Loucy (cell line): ENCODE measurements at regions not wholly inside any gene's neighbourhood (a gene's known extent, or its start where the extent isn't known, plus 50 kb on each side); places are given as distances from the start of the nearest gene placed in this dataset.

Experiments
- H2AFZ ChIP-seq: fragments of 200-600 bp; sonication (generic); 2 replicates; pipeline ENCODE4 v1.6.0; 2016; ENCODE audit warnings: antibody characterized with exemption, mild to moderate bottlenecking, low read length, moderate library complexity
- H3F3A ChIP-seq: fragments of 200-600 bp; 2 replicates; pipeline ENCODE4 v1.6.0; 2016; ENCODE audit warnings: antibody characterized with exemption, low read depth, mild to moderate bottlenecking
- H3K27me3 ChIP-seq: fragments of 200-600 bp; sonication (generic); 2 replicates; pipeline ENCODE4 v1.6.1; 2014; ENCODE audit warnings: low read length, mild to moderate bottlenecking; ENCODE audit not compliant: insufficient read depth, poor library complexity, severe bottlenecking
- H3K36me3 ChIP-seq: fragments of 200-600 bp; sonication (generic); 2 replicates; pipeline ENCODE4 v1.6.1; 2016; ENCODE audit warnings: low read length; ENCODE audit not compliant: insufficient read depth
- H3K4me1 ChIP-seq: fragments of 200-600 bp; sonication (generic); 2 replicates; pipeline ENCODE4 v1.5.1; 2014; ENCODE audit warnings: low read length, mild to moderate bottlenecking; ENCODE audit not compliant: insufficient read depth, poor library complexity, severe bottlenecking
- H3K4me2 ChIP-seq: fragments of 200-600 bp; sonication (generic); 2 replicates; pipeline ENCODE4 v1.6.0; 2014; ENCODE audit warnings: antibody characterized with exemption, low read length, low read depth, mild to moderate bottlenecking; ENCODE audit not compliant: poor library complexity, severe bottlenecking
- H3K4me3 ChIP-seq: fragments of 200-600 bp; sonication (generic); 2 replicates; pipeline ENCODE4 v1.5.1; 2014; ENCODE audit warnings: low read length, mild to moderate bottlenecking, mixed read lengths; ENCODE audit not compliant: poor library complexity, severe bottlenecking
- H3K79me2 ChIP-seq: fragments of 200-600 bp; sonication (generic); 2 replicates; pipeline ENCODE4 v1.6.1; 2014; ENCODE audit warnings: low read length; ENCODE audit not compliant: insufficient read depth
- H3K9ac ChIP-seq: fragments of 200-600 bp; sonication (generic); 2 replicates; pipeline ENCODE4 v1.6.0; 2014; ENCODE audit warnings: mild to moderate bottlenecking, low read depth, low read length, moderate library complexity; ENCODE audit not compliant: poor library complexity, severe bottlenecking
- H3K9me2 ChIP-seq: fragments of 200-600 bp; sonication (generic); replicated peaks from 2 replicates; pipeline ENCODE4 v1.6.1; 2016; ENCODE audit warnings: low read depth, low read length, mixed read lengths
- H3K9me3 ChIP-seq: fragments of 200-600 bp; sonication (generic); 2 replicates; pipeline ENCODE4 v1.6.1; 2014; ENCODE audit warnings: mild to moderate bottlenecking, antibody characterized with exemption, low read length, low read depth; ENCODE audit not compliant: insufficient read depth
- H4K20me1 ChIP-seq: fragments of 200-600 bp; sonication (generic); 2 replicates; pipeline ENCODE4 v1.6.0; 2014; ENCODE audit warnings: antibody characterized with exemption, low read length, mild to moderate bottlenecking; ENCODE audit not compliant: insufficient read depth, poor library complexity, severe bottlenecking
- CTCF ChIP-seq: fragments of 200-600 bp; sonication (generic); conservative IDR thresholded peaks from 2 replicates; pipeline ENCODE4 v1.5.1; 2014; ENCODE audit warnings: mild to moderate bottlenecking, antibody characterized with exemption, low read length
- EZH2phosphoT487 ChIP-seq: fragments of 200-600 bp; IDR thresholded peaks from 2 replicates; pipeline ENCODE4 v1.6.1; 2018; ENCODE audit warnings: antibody characterized with exemption, mild to moderate bottlenecking, moderate library complexity, borderline replicate concordance

GRCh38 chr4:114264877-114265291 lies 285.4 kb upstream of the ARSJ start:
- H3F3A ChIP-seq = no peaks in the 10 kb centered on the region
- H3K27me3 ChIP-seq = no peaks in the 10 kb centered on the region
- H3K36me3 ChIP-seq = no peaks in the 10 kb centered on the region
- H4K20me1 ChIP-seq = no peaks in the 10 kb centered on the region
- H3K4me3 ChIP-seq = no peak overlapping the region
- H2AFZ ChIP-seq = no peak overlapping the region
- no peaks in the 10 kb centered on the region for H3K9me3 ChIP-seq
- H3K79me2 ChIP-seq = no peaks in the 10 kb centered on the region
- no peak overlapping the region for H3K4me2 ChIP-seq
- no peaks in the 10 kb centered on the region for H3K4me1 ChIP-seq
- H3K9ac ChIP-seq = no peak overlapping the region
- no peaks in the 10 kb centered on the region for H3K9me2 ChIP-seq
- TF ChIP-seq EZH2phosphoT487 (no peak), CTCF (no peak)

- Histone ChIP-seq H3K4me2 (no peak overlapping the region), H3K4me3 (no peak overlapping the region), H3K9me2 (no peaks in the 10 kb centered on the region), H3K9me3 (no peaks in the 10 kb centered on the region), H3F3A (no peaks in the 10 kb centered on the region), H3K79me2 (no peaks in the 10 kb centered on the region), H3K36me3 (no peaks in the 10 kb centered on the region), H2AFZ (no peak overlapping the region), H3K9ac (no peak overlapping the region), H3K27me3 (no peaks in the 10 kb centered on the region), H4K20me1 (no peaks in the 10 kb centered on the region), H3K4me1 (no peaks in the 10 kb centered on the region)
- TF ChIP-seq CTCF = no peak
- no peak for TF ChIP-seq EZH2phosphoT487
Measured at GRCh38 chr4:114265342-114265741, 285.9 kb upstream of the ARSJ start.

- H3K9ac ChIP-seq = no peak overlapping the region
- H2AFZ ChIP-seq = no peak overlapping the region
- TF ChIP-seq EZH2phosphoT487 (no peak), CTCF (no peak)
- no peaks in the 10 kb centered on the region for H3K9me3 ChIP-seq
- no peaks in the 10 kb centered on the region for H3F3A ChIP-seq
- no peak overlapping the region for H3K4me3 ChIP-seq
- H3K9me2 ChIP-seq = no peaks in the 10 kb centered on the region
- no peaks in the 10 kb centered on the region for H3K79me2 ChIP-seq
- H3K36me3 ChIP-seq = no peaks in the 10 kb centered on the region
- no peak overlapping the region for H3K4me2 ChIP-seq
- no peaks in the 10 kb centered on the region for H3K27me3 ChIP-seq
- no peaks in the 10 kb centered on the region for H4K20me1 ChIP-seq
- peaks cover 8% of the 10 kb centered on the region for H3K4me1 ChIP-seq
Measured at GRCh38 chr4:114267976-114268375, 288.5 kb upstream of the ARSJ start.
